Parathyroid adenoma (tissue), 2 donors: ENCODE measurements at regions not wholly inside any gene's neighbourhood (a gene's known extent, or its start where the extent isn't known, plus 50 kb on each side); places are given as distances from the start of the nearest gene placed in this dataset.

Experiments
- H2AFZ ChIP-seq: fragments of 300-600 bp; sonication (generic); one replicate; pipeline ENCODE4 v1.7.0; 2017; ENCODE audit warnings: antibody characterized with exemption, mild to moderate bottlenecking
- H3K27ac ChIP-seq: fragments of 300-600 bp; sonication (generic); one replicate; pipeline ENCODE4 v1.7.0; 2017
- H3K27me3 ChIP-seq: fragments of 300-600 bp; sonication (generic); one replicate; pipeline ENCODE4 v1.7.0; 2017; ENCODE audit warnings: low read length; ENCODE audit not compliant: control insufficient read depth, insufficient read depth
- H3K36me3 ChIP-seq: fragments of 300-600 bp; sonication (generic); one replicate; pipeline ENCODE4 v1.7.0; 2017; ENCODE audit warnings: low read length; ENCODE audit not compliant: control insufficient read depth, insufficient read depth
- H3K4me1 ChIP-seq: fragments of 300-600 bp; sonication (generic); one replicate; pipeline ENCODE4 v1.7.0; 2017; ENCODE audit warnings: control low read depth
- H3K4me2 ChIP-seq: fragments of 300-600 bp; sonication (generic); one replicate; pipeline ENCODE4 v1.7.0; 2017; ENCODE audit warnings: low read length
- H3K4me3 ChIP-seq: fragments of 300-600 bp; sonication (generic); one replicate; pipeline ENCODE4 v1.7.0; 2017; ENCODE audit warnings: low read depth, low read length
- H3K79me2 ChIP-seq: fragments of 300-600 bp; sonication (generic); one replicate; pipeline ENCODE4 v1.7.0; 2017; ENCODE audit warnings: control low read depth
- H3K9ac ChIP-seq: fragments of 300-600 bp; sonication (generic); one replicate; pipeline ENCODE4 v1.7.0; 2017; ENCODE audit warnings: mild to moderate bottlenecking
- H3K9me3 ChIP-seq: fragments of 300-600 bp; sonication (generic); one replicate; pipeline ENCODE4 v1.7.0; 2017; ENCODE audit warnings: low read length; ENCODE audit not compliant: control insufficient read depth
- CTCF ChIP-seq: fragments of 300-600 bp; sonication (generic); IDR thresholded peaks from one replicate; pipeline ENCODE4 v1.7.0; 2017; ENCODE audit warnings: antibody characterized with exemption, mild to moderate bottlenecking
- donor health status: primary hyperparathyroidism.

GRCh38 chr20:56897958-56898349 lies 268.8 kb downstream of the TFAP2C start:
- H3K79me2 ChIP-seq = no peaks in the 10 kb centered on the region
- H3K36me3 ChIP-seq = no peaks in the 10 kb centered on the region
- H2AFZ ChIP-seq = no peak overlapping the region
- H3K4me3 ChIP-seq = no peak overlapping the region
- H3K9me3 ChIP-seq = no peaks in the 10 kb centered on the region
- no peaks in the 10 kb centered on the region for H3K27me3 ChIP-seq
- no peak overlapping the region for H3K9ac ChIP-seq
- no peak for TF ChIP-seq CTCF
- H3K4me2 ChIP-seq = no peak overlapping the region
- no peak overlapping the region for H3K27ac ChIP-seq
- H3K4me1 ChIP-seq = no peaks in the 10 kb centered on the region

GRCh38 chr20:56899506-56899905 lies 270.4 kb downstream of the TFAP2C start:
- H2AFZ ChIP-seq = no peak overlapping the region
- H3K36me3 ChIP-seq = no peaks in the 10 kb centered on the region
- H3K4me3 ChIP-seq = no peak overlapping the region
- H3K4me2 ChIP-seq = no peak overlapping the region
- H3K9me3 ChIP-seq = no peaks in the 10 kb centered on the region
- no peaks in the 10 kb centered on the region for H3K4me1 ChIP-seq
- H3K79me2 ChIP-seq = no peaks in the 10 kb centered on the region
- H3K27me3 ChIP-seq = no peaks in the 10 kb centered on the region
- H3K9ac ChIP-seq = no peak overlapping the region
- TF ChIP-seq CTCF = no peak
- no peak overlapping the region for H3K27ac ChIP-seq

- H3K4me3 ChIP-seq = no peak overlapping the region
These were observed 271.1 kb downstream of the TFAP2C start for GRCh38 chr20:56900252-56900651.

GRCh38 chr20:56903421-56903820 lies 274.3 kb downstream of the TFAP2C start:
- no peak for TF ChIP-seq CTCF
- Histone ChIP-seq H3K4me1 (no peaks in the 10 kb centered on the region), H3K4me3 (no peak overlapping the region), H3K36me3 (no peaks in the 10 kb centered on the region), H3K79me2 (no peaks in the 10 kb centered on the region), H3K9ac (no peak overlapping the region), H3K27me3 (no peaks in the 10 kb centered on the region), H3K4me2 (no peak overlapping the region), H2AFZ (no peak overlapping the region), H3K9me3 (no peaks in the 10 kb centered on the region), H3K27ac (no peak overlapping the region)

More at GRCh38 chr20:56900252-56900651, 271.1 kb downstream of the TFAP2C start:
- H3K4me2 ChIP-seq = no peak overlapping the region
- H3K4me1 ChIP-seq = no peaks in the 10 kb centered on the region
- no peak overlapping the region for H2AFZ ChIP-seq
- H3K27me3 ChIP-seq = no peaks in the 10 kb centered on the region
- no peaks in the 10 kb centered on the region for H3K79me2 ChIP-seq
- H3K9ac ChIP-seq = no peak overlapping the region
- H3K36me3 ChIP-seq = no peaks in the 10 kb centered on the region
- no peak for TF ChIP-seq CTCF
- H3K27ac ChIP-seq = no peak overlapping the region
- no peaks in the 10 kb centered on the region for H3K9me3 ChIP-seq

- Histone ChIP-seq H3K4me1 (no peaks in the 10 kb centered on the region), H3K27ac (no peak overlapping the region), H3K9ac (no peak overlapping the region), H3K4me2 (no peak overlapping the region), H3K36me3 (no peaks in the 10 kb centered on the region), H2AFZ (no peak overlapping the region), H3K27me3 (no peaks in the 10 kb centered on the region), H3K4me3 (no peak overlapping the region), H3K79me2 (no peaks in the 10 kb centered on the region), H3K9me3 (no peaks in the 10 kb centered on the region)
- TF ChIP-seq CTCF = no peak
These were observed 274.8 kb downstream of the TFAP2C start for GRCh38 chr20:56903858-56904257.
